SHP77 treated with DMSO at 0.1 percent for 48 hours (cell line): ENCODE measurements at regions not wholly inside any gene's neighbourhood (a gene's known extent, or its start where the extent isn't known, plus 50 kb on each side); places are given as distances from the start of the nearest gene placed in this dataset.

Experiments used
- DNase-seq: peaks from one replicate; lab custom pipeline; 2025; lab: John Stamatoyannopoulos, UW

GRCh38 chr3:178259703-178260102 lies 276.5 kb upstream of the KCNMB2 start:
- DNase-seq, result no peak

GRCh38 chr3:178260887-178261565 lies 275.2 kb upstream of the KCNMB2 start:
- DNase-seq, result no peak

- no peak for DNase-seq
These were observed 272.9 kb upstream of the KCNMB2 start for GRCh38 chr3:178263236-178263916.

- DNase-seq, result no peak
These were observed 268.9 kb upstream of the KCNMB2 start for GRCh38 chr3:178267158-178267844.

- no peak for DNase-seq
These were observed 265.4 kb upstream of the KCNMB2 start for GRCh38 chr3:178270838-178271237.

GRCh38 chr3:178271740-178272387 lies 264.4 kb upstream of the KCNMB2 start:
- no peak for DNase-seq

GRCh38 chr3:178272841-178273240 lies 263.4 kb upstream of the KCNMB2 start:
- no peak for DNase-seq

GRCh38 chr3:178274711-178275110 lies 261.5 kb upstream of the KCNMB2 start:
- DNase-seq, result no peak

- DNase-seq, result no peak
These were observed 260.9 kb upstream of the KCNMB2 start for GRCh38 chr3:178275311-178275710.

- DNase-seq, result no peak
These were observed 260.4 kb upstream of the KCNMB2 start for GRCh38 chr3:178275793-178276192.

- no peak for DNase-seq
These were observed 258.6 kb upstream of the KCNMB2 start for GRCh38 chr3:178277605-178278004.

GRCh38 chr3:178283561-178283960 lies 252.7 kb upstream of the KCNMB2 start:
- DNase-seq, result no peak

- no peak for DNase-seq
These were observed 252.1 kb upstream of the KCNMB2 start for GRCh38 chr3:178284181-178284580.

- no peak for DNase-seq
These were observed 248.2 kb upstream of the KCNMB2 start for GRCh38 chr3:178288074-178288473.

GRCh38 chr3:178289544-178290160 lies 246.6 kb upstream of the KCNMB2 start:
- no peak for DNase-seq

GRCh38 chr3:178291574-178292370 lies 244.5 kb upstream of the KCNMB2 start:
- DNase-seq, result no peak

- no peak for DNase-seq
These were observed 240.8 kb upstream of the KCNMB2 start for GRCh38 chr3:178295292-178295912.

GRCh38 chr3:178297199-178297598 lies 239.0 kb upstream of the KCNMB2 start:
- DNase-seq, result no peak

GRCh38 chr3:178297740-178298139 lies 238.5 kb upstream of the KCNMB2 start:
- no peak for DNase-seq

- no peak for DNase-seq
These were observed 235.7 kb upstream of the KCNMB2 start for GRCh38 chr3:178300441-178300959.
